ENCODE measurements at regions not wholly inside any gene's neighbourhood (a gene's known extent, or its start where the extent isn't known, plus 50 kb on each side); places are given as distances from the start of the nearest gene placed in this dataset.

DNA sequence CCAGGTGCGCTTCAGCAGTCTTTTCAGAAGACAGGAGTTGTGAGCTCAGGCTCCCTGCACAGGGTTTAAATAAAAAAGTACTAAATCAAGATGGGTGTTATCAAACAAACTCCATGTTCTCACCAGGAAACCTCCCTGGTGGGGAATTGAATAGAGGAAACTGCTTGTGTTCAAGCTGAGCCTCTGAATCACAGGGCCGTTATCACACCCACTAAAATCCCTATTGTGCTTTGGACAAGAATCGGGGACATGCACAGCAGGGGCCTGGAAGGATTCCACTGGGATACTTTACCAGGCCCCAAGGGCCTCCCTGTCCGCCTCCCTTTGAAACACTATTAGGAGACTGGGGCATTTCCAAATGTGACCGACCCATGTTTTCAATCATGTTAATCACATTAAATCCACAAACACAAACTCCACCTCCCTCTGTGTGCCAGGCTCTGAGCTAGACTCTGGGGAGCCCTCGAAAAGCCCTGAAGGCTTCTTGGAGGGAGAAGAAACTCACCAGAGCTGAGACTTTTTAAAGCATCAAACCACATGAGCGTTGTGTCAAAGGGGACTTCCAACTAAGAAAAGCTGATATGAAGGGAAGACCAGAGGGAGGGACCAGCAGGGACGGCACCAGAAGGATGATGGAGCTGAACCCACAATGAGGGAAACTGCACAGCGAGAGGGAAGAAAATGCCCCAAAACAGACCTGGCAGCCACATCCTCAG, 458.7 kb upstream of the ID2 start:
- CTCF ChIA-PET: no interaction called here

DNA sequence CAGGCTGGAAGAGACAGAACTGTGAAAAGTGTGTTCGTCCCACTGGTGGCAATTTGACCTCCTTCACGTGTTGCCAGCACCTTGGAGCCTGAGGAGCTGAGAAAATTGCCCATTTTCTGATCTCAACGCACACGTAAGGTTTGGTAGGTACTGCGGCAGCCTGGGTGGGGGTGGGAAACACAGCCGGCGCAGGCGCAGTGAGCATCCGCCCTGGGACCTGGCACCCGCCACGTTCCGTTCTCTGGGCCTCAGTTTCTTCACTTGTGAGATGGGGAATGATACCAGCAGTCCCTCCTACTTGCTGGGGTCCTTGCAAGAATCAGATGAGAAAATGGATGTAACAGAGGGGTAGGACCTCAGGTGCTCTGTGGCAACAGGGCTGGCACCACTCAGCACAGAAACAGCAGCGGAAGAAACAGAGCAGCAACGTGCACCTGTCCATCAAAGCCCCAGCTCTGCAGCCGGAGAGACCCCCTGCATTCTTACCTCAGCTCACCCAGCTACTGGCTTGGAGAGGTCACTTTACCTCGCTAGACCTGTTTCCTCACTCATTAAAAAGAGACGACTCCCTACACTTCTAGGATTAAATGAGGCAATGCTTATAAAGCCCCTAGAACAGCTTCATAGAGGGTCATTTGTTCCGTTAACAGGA, 458.0 kb upstream of the ID2 start:
- Histone ChIP-seq H3K9me3 (ENCODE audit: control insufficient read depth, insufficient read depth, low read depth, low read length) (no peaks in the 10 kb centered on the region), H3K4me3 (ENCODE audit: low read depth, low read length) (no peak overlapping the region), H3K27ac (ENCODE audit: extremely low read depth, low read depth, low read length) (no peak overlapping the region), H3K36me3 (ENCODE audit: control insufficient read depth in 2 of 2, insufficient read depth in 1 of 2, low read length in 2 of 2) (no peaks in the 10 kb centered on the region), H3K4me1 (ENCODE audit: control insufficient read depth, insufficient read depth, low read length) (no peaks in the 10 kb centered on the region)
- ChIA-PET CTCF (no interaction called here), POLR2A (no interaction called here)
- TF ChIP-seq, protein P1, sequence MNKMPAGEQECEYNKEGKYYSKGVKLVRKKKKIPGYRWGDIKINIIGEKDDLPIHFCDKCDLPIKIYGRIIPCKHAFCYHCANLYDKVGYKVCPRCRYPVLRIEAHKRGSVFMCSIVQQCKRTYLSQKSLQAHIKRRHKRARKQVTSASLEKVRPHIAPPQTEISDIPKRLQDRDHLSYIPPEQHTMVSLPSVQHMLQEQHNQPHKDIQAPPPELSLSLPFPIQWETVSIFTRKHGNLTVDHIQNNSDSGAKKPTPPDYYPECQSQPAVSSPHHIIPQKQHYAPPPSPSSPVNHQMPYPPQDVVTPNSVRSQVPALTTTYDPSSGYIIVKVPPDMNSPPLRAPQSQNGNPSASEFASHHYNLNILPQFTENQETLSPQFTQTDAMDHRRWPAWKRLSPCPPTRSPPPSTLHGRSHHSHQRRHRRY (tag by site-specific recombination; IDR thresholded peaks at IDR 0.05): no peak
- TF ChIP-seq, protein P2, sequence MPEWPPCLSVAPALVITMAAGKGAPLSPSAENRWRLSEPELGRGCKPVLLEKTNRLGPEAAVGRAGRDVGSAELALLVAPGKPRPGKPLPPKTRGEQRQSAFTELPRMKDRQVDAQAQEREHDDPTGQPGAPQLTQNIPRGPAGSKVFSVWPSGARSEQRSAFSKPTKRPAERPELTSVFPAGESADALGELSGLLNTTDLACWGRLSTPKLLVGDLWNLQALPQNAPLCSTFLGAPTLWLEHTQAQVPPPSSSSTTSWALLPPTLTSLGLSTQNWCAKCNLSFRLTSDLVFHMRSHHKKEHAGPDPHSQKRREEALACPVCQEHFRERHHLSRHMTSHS (tag by site-specific recombination; IDR thresholded peaks at IDR 0.05): no peak
- TF ChIP-seq BCL11A (tag by site-specific recombination; IDR thresholded peaks at IDR 0.05; ENCODE audit: low read depth) (no peak), ZNF747 (tag by site-specific recombination; IDR thresholded peaks at IDR 0.05) (no peak), ZNF174 (tag by site-specific recombination; IDR thresholded peaks at IDR 0.05) (no peak), ZNF701 (tag by site-specific recombination; IDR thresholded peaks at IDR 0.05) (no peak), ZNF658 (tag by site-specific recombination; IDR thresholded peaks at IDR 0.05) (no peak), SP7 (tag by site-specific recombination; IDR thresholded peaks at IDR 0.05) (no peak), ZFHX2 (tag by site-specific recombination; conservative IDR thresholded peaks at IDR 0.05) (no peak), ZNF175 (tag by site-specific recombination; IDR thresholded peaks at IDR 0.05) (no peak)
- TF ChIP-seq, protein P3, sequence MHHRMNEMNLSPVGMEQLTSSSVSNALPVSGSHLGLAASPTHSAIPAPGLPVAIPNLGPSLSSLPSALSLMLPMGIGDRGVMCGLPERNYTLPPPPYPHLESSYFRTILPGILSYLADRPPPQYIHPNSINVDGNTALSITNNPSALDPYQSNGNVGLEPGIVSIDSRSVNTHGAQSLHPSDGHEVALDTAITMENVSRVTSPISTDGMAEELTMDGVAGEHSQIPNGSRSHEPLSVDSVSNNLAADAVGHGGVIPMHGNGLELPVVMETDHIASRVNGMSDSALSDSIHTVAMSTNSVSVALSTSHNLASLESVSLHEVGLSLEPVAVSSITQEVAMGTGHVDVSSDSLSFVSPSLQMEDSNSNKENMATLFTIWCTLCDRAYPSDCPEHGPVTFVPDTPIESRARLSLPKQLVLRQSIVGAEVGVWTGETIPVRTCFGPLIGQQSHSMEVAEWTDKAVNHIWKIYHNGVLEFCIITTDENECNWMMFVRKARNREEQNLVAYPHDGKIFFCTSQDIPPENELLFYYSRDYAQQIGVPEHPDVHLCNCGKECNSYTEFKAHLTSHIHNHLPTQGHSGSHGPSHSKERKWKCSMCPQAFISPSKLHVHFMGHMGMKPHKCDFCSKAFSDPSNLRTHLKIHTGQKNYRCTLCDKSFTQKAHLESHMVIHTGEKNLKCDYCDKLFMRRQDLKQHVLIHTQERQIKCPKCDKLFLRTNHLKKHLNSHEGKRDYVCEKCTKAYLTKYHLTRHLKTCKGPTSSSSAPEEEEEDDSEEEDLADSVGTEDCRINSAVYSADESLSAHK (tag by site-specific recombination; IDR thresholded peaks at IDR 0.05): no peak
- TF ChIP-seq, protein P4, sequence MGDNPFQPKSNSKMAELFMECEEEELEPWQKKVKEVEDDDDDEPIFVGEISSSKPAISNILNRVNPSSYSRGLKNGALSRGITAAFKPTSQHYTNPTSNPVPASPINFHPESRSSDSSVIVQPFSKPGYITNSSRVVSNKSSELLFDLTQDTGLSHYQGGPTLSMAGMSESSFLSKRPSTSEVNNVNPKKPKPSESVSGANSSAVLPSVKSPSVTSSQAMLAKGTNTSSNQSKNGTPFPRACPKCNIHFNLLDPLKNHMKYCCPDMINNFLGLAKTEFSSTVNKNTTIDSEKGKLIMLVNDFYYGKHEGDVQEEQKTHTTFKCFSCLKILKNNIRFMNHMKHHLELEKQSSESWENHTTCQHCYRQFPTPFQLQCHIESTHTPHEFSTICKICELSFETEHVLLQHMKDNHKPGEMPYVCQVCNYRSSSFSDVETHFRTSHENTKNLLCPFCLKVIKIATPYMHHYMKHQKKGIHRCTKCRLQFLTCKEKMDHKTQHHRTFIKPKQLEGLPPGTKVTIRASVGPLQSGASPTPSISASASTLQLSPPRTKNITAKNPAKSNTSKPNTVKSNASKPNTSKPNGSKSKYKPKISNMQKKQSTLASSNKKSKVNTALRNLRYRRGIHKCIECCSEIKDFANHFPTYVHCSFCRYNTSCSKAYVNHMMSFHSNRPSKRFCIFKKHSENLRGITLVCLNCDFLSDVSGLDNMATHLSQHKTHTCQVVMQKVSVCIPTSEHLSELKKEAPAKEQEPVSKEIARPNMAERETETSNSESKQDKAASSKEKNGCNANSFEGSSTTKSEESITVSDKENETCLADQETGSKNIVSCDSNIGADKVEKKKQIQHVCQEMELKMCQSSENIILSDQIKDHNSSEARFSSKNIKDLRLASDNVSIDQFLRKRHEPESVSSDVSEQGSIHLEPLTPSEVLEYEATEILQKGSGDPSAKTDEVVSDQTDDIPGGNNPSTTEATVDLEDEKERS (tag by site-specific recombination; IDR thresholded peaks at IDR 0.05): no peak

More for the DNA sequence above, 458.7 kb upstream of the ID2 start:
- H3K27ac ChIP-seq (ENCODE audit: extremely low read depth, low read depth, low read length): no peak overlapping the region
- no peaks in the 10 kb centered on the region for H3K36me3 ChIP-seq (ENCODE audit: control insufficient read depth in 2 of 2, insufficient read depth in 1 of 2, low read length in 2 of 2)
- no peaks in the 10 kb centered on the region for H3K9me3 ChIP-seq (ENCODE audit: control insufficient read depth, insufficient read depth, low read depth, low read length)
- no peak overlapping the region for H3K4me3 ChIP-seq (ENCODE audit: low read depth, low read length)
- POLR2A ChIA-PET: no interaction called here
- H3K4me1 ChIP-seq (ENCODE audit: control insufficient read depth, insufficient read depth, low read length): no peaks in the 10 kb centered on the region
- TF ChIP-seq ZIC2 (tag by site-specific recombination; IDR thresholded peaks at IDR 0.05): peak; percentile 18; the same call in 1 of the 2 replicates
- no peak for TF ChIP-seq ZNF23 (tag by site-specific recombination; IDR thresholded peaks at IDR 0.05; ENCODE audit: borderline replicate concordance)
- TF ChIP-seq ZNF302 (tag by site-specific recombination; IDR thresholded peaks at IDR 0.05; ENCODE audit: low read depth): no peak
- TF ChIP-seq ZBTB20 (tag by site-specific recombination; IDR thresholded peaks at IDR 0.05): no peak
- TF ChIP-seq ZNF138 (tag by site-specific recombination; IDR thresholded peaks at IDR 0.05; ENCODE audit: borderline replicate concordance): no peak
- TF ChIP-seq, protein P5, sequence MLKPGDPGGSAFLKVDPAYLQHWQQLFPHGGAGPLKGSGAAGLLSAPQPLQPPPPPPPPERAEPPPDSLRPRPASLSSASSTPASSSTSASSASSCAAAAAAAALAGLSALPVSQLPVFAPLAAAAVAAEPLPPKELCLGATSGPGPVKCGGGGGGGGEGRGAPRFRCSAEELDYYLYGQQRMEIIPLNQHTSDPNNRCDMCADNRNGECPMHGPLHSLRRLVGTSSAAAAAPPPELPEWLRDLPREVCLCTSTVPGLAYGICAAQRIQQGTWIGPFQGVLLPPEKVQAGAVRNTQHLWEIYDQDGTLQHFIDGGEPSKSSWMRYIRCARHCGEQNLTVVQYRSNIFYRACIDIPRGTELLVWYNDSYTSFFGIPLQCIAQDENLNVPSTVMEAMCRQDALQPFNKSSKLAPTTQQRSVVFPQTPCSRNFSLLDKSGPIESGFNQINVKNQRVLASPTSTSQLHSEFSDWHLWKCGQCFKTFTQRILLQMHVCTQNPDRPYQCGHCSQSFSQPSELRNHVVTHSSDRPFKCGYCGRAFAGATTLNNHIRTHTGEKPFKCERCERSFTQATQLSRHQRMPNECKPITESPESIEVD (tag by site-specific recombination; IDR thresholded peaks at IDR 0.05): no peak
- no peak for TF ChIP-seq FEZF1 (tag by site-specific recombination; IDR thresholded peaks at IDR 0.05)
- TF ChIP-seq, protein P6, sequence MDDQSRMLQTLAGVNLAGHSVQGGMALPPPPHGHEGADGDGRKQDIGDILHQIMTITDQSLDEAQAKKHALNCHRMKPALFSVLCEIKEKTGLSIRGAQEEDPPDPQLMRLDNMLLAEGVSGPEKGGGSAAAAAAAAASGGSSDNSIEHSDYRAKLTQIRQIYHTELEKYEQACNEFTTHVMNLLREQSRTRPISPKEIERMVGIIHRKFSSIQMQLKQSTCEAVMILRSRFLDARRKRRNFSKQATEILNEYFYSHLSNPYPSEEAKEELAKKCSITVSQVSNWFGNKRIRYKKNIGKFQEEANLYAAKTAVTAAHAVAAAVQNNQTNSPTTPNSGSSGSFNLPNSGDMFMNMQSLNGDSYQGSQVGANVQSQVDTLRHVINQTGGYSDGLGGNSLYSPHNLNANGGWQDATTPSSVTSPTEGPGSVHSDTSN (CRISPR knock-in tag; IDR thresholded peaks at IDR 0.05): no peak
- TF ChIP-seq ZNF354C (tag by site-specific recombination; IDR thresholded peaks at IDR 0.05; ENCODE audit: borderline replicate concordance, low read depth): no peak
